Panc1 (cell line): ENCODE measurements at regions not wholly inside any gene's neighbourhood (a gene's known extent, or its start where the extent isn't known, plus 50 kb on each side); places are given as distances from the start of the nearest gene placed in this dataset.
"Not testable (repeated sequence)": the region's sequence is repeated elsewhere in the genome, so short reads cannot be mapped to it uniquely, and the experiment has no call there.

Experiments
- SIN3A ChIP-seq: IDR thresholded peaks from 2 replicates; pipeline ENCODE4 v1.6.1; 2012; ENCODE audit warnings: low read depth, mild to moderate bottlenecking, low read length, moderate library complexity, borderline replicate concordance; ENCODE audit not compliant: insufficient read depth
- TF ChIP-seq, protein P1 (sequence below): fragments of 450-650 bp; IDR thresholded peaks from 2 replicates; pipeline ENCODE4 v1.5.1; 2017; ENCODE audit warnings: mild to moderate bottlenecking
- TF ChIP-seq, protein P2 (sequence below), 2 experiments: IDR thresholded peaks; 2 replicates each; pipeline ENCODE4 v1.6.1; 2011 to 2012; ENCODE audit warnings: low read depth in 2 of 2, control low read depth in 1 of 2, low read length in 1 of 2, mild to moderate bottlenecking in 1 of 2, moderate library complexity in 1 of 2; ENCODE audit not compliant: insufficient read depth in 1 of 2

DNA sequence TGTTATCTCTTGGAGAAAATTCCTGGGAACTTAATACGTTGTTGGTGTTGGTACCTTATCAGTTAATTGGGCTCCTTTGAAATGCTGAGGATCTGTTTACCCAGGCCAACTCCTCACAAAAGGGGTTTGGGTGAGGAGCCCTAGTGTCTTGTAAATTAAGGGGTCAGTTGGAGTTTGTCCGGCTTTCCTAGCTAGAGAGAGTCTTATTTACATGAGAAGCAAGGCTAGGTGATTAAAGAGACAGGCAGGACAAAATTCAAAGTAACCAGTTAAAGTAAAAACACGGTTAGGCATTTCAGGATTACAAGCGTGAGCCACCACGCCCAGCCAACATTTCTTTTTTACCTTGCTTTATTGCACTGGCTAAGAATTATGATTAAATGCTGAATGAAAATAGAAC is 1178.9 kb upstream of the CRIM1 start:
- TF ChIP-seq, protein P1, sequence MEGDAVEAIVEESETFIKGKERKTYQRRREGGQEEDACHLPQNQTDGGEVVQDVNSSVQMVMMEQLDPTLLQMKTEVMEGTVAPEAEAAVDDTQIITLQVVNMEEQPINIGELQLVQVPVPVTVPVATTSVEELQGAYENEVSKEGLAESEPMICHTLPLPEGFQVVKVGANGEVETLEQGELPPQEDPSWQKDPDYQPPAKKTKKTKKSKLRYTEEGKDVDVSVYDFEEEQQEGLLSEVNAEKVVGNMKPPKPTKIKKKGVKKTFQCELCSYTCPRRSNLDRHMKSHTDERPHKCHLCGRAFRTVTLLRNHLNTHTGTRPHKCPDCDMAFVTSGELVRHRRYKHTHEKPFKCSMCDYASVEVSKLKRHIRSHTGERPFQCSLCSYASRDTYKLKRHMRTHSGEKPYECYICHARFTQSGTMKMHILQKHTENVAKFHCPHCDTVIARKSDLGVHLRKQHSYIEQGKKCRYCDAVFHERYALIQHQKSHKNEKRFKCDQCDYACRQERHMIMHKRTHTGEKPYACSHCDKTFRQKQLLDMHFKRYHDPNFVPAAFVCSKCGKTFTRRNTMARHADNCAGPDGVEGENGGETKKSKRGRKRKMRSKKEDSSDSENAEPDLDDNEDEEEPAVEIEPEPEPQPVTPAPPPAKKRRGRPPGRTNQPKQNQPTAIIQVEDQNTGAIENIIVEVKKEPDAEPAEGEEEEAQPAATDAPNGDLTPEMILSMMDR = not testable (repeated sequence)
- TF ChIP-seq, protein P2, sequence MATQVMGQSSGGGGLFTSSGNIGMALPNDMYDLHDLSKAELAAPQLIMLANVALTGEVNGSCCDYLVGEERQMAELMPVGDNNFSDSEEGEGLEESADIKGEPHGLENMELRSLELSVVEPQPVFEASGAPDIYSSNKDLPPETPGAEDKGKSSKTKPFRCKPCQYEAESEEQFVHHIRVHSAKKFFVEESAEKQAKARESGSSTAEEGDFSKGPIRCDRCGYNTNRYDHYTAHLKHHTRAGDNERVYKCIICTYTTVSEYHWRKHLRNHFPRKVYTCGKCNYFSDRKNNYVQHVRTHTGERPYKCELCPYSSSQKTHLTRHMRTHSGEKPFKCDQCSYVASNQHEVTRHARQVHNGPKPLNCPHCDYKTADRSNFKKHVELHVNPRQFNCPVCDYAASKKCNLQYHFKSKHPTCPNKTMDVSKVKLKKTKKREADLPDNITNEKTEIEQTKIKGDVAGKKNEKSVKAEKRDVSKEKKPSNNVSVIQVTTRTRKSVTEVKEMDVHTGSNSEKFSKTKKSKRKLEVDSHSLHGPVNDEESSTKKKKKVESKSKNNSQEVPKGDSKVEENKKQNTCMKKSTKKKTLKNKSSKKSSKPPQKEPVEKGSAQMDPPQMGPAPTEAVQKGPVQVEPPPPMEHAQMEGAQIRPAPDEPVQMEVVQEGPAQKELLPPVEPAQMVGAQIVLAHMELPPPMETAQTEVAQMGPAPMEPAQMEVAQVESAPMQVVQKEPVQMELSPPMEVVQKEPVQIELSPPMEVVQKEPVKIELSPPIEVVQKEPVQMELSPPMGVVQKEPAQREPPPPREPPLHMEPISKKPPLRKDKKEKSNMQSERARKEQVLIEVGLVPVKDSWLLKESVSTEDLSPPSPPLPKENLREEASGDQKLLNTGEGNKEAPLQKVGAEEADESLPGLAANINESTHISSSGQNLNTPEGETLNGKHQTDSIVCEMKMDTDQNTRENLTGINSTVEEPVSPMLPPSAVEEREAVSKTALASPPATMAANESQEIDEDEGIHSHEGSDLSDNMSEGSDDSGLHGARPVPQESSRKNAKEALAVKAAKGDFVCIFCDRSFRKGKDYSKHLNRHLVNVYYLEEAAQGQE (IDR thresholded peaks at IDR 0.05; ENCODE audit: insufficient read depth in 1 of 2, low read depth in 2 of 2, low read length in 1 of 2) = not testable (repeated sequence)
- TF ChIP-seq SIN3A = not testable (repeated sequence)
